AG09309 (cell line): ENCODE measurements at regions not wholly inside any gene's neighbourhood (a gene's known extent, or its start where the extent isn't known, plus 50 kb on each side); places are given as distances from the start of the nearest gene placed in this dataset.
"Not testable (repeated sequence)": the region's sequence is repeated elsewhere in the genome, so short reads cannot be mapped to it uniquely, and the experiment has no call there.

Source experiments
- DNase-seq: peaks from one replicate; pipeline ENCODE4 v3.0.0-alpha.2; 2010; ENCODE audit warnings: low read depth
- H3K4me3 ChIP-seq: 2 replicates; pipeline ENCODE4 v1.5.1; 2011; ENCODE audit warnings: mild to moderate bottlenecking, low read depth, low read length, moderate library complexity; ENCODE audit not compliant: control insufficient read depth
- CTCF ChIP-seq: IDR thresholded peaks from 2 replicates; pipeline ENCODE4 v1.5.1; 2011; ENCODE audit warnings: mild to moderate bottlenecking, low read depth, low read length, inconsistent platforms; ENCODE audit not compliant: insufficient read depth, control insufficient read depth; ENCODE audit errors: missing control alignments

- DNase-seq: no peak
- TF ChIP-seq CTCF: no peak
- no peak overlapping the region for H3K4me3 ChIP-seq
These were observed 123.2 kb upstream of the TNFSF4 start for GRCh38 chr1:173330149-173330951.

- DNase-seq, H3K4me3 ChIP-seq: not testable (repeated sequence)
These were observed 123.9 kb upstream of the TNFSF4 start for GRCh38 chr1:173330952-173331548.

- no peak for DNase-seq
- H3K4me3 ChIP-seq: no peak overlapping the region
- no peak for TF ChIP-seq CTCF
These were observed 124.9 kb upstream of the TNFSF4 start for GRCh38 chr1:173332026-173332425.

- no peak for TF ChIP-seq CTCF
- no peak overlapping the region for H3K4me3 ChIP-seq
- DNase-seq: no peak
These were observed 126.5 kb upstream of the TNFSF4 start for GRCh38 chr1:173333581-173333980.

- no peak for TF ChIP-seq CTCF
- no peak overlapping the region for H3K4me3 ChIP-seq
- DNase-seq: no peak
These were observed 130.0 kb upstream of the TNFSF4 start for GRCh38 chr1:173337126-173337525.

- H3K4me3 ChIP-seq: no peak overlapping the region
- TF ChIP-seq CTCF: no peak
- DNase-seq: peak; percentile 40
These were observed 134.2 kb upstream of the TNFSF4 start for GRCh38 chr1:173341307-173341706.

- no peak for DNase-seq
- H3K4me3 ChIP-seq: no peak overlapping the region
- TF ChIP-seq CTCF: no peak
These were observed 134.8 kb upstream of the TNFSF4 start for GRCh38 chr1:173341971-173342370.
